ENCODE measurements at regions not wholly inside any gene's neighbourhood (a gene's known extent, or its start where the extent isn't known, plus 50 kb on each side); places are given as distances from the start of the nearest gene placed in this dataset.

GRCh38 chr10:46228563-46229071 is 58.2 kb upstream of the ANTXRL start:
- H3K36me3 ChIP-seq (ENCODE audit: control insufficient read depth in 2 of 2, insufficient read depth in 2 of 2, low read length in 1 of 2) = no peaks in the 10 kb centered on the region

More at GRCh38 chr10:46228563-46229071, 58.2 kb upstream of the ANTXRL start:
- ChIA-PET POLR2A (no interaction called here), SMC1A (ENCODE audit: uncharacterized antibody, unreplicated experiment) (no interaction called here), RAD21 (ENCODE audit: unreplicated experiment) (no interaction called here), CTCF (interaction anchor here (0.6 to 1.5 kb wide), 7 partner anchors 10 to 337 kb away, joined by 3 to 4 read pairs (median 3); no protein-coding TSS in a partner anchor)
- H3K27me3 ChIP-seq (replicated peaks in 1 of 2; ENCODE audit: control insufficient read depth in 2 of 2, insufficient read depth in 2 of 2, low read length in 1 of 2) = no peaks in the 10 kb centered on the region
- no peak overlapping the region for H2AFZ ChIP-seq (ENCODE audit: control insufficient read depth, low read depth, low read length)
- no peak overlapping the region for H3K4me3 ChIP-seq
- H3K4me1 ChIP-seq (ENCODE audit: control insufficient read depth, insufficient read depth, low read length) = no peaks in the 10 kb centered on the region
- FAIRE-seq = no peak
- no peak overlapping the region for H3K4me2 ChIP-seq (ENCODE audit: control insufficient read depth, insufficient read depth)
- H4K20me1 ChIP-seq (ENCODE audit: control insufficient read depth, insufficient read depth) = no peaks in the 10 kb centered on the region
- no TSS peak for BruUV-seq (replicated peaks)
- peak; percentile 97 for ATAC-seq
- no peaks in the 10 kb centered on the region; the same call in 2 of the 3 replicates for H3K9me3 ChIP-seq (replicated peaks; ENCODE audit: control insufficient read depth, insufficient read depth, low read length)
- no peaks in the 10 kb centered on the region for H3K79me2 ChIP-seq (ENCODE audit: control insufficient read depth, insufficient read depth, low read length)
- in situ Hi-C loops (cut with MboI) (no loop called here), intact Hi-C loops (cut with micrococcal nuclease; ENCODE audit: unreplicated experiment) (loop anchor here (10.0 kb wide), 2 partner anchors 296 to 994 kb away; no protein-coding TSS in a partner anchor)
- 10% methylated on average over 6 of the region's 7 CpGs for WGBS (ENCODE audit: insufficient coverage, insufficient replicate concordance, low lambda C conversion rate, missing lambda C conversion rate)
- peak; percentile 49; the same call in 1 of the 2 replicates for TF ChIP-seq YY1 (IDR thresholded peaks at IDR 0.05; ENCODE audit: low read depth, low read length)
- TF ChIP-seq SMC3 (IDR thresholded peaks at IDR 0.05; ENCODE audit: borderline replicate concordance, low read length) = peak; percentile 91
- TF ChIP-seq CTCF (IDR thresholded peaks at IDR 0.05 in 2 of 3, conservative IDR thresholded peaks at IDR 0.05 in 1 of 3; ENCODE audit: control insufficient read depth in 2 of 3, extremely low read depth in 1 of 3, insufficient read depth in 1 of 3, low read depth in 3 of 3, low read length in 3 of 3) = peak; percentile 84 to 89 (median 87)
- peak; percentile 89 for TF ChIP-seq RAD21 (IDR thresholded peaks at IDR 0.05; ENCODE audit: insufficient read depth, low read depth, low read length)
- TF ChIP-seq ZNF274 (IDR thresholded peaks at IDR 0.05; ENCODE audit: insufficient read depth, insufficient read length) = no peak
- H3K9ac ChIP-seq (ENCODE audit: control insufficient read depth, insufficient read depth, low read length) = no peak overlapping the region
- DNase-seq (ENCODE audit: low read depth, low spot score) = no peak
- H3K27ac ChIP-seq (ENCODE audit: control insufficient read depth, insufficient read depth) = no peak overlapping the region
